ENCODE measurements at regions not wholly inside any gene's neighbourhood (a gene's known extent, or its start where the extent isn't known, plus 50 kb on each side); places are given as distances from the start of the nearest gene placed in this dataset.

DNA sequence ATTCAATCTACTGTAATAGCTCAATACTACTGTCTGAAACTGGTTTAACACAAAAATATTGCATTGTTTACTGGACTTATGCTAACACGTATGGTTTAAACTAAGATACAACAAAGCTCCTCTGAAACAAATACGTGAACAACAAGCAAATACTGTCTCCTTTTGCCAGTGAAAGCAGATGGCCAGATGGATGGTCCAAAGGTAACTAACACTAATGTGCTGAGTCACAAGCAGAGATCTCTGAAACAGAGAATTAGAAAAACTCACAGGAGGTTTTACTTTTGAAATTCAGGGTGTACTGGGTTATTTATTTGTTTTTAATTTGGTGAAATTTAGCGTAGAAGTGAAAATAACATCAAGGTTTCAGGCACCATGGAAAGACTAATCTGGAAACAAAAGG lies 124.3 kb upstream of the SOX4 start:
- no peak for TF ChIP-seq GATA2 (IDR thresholded peaks at IDR 0.05; ENCODE audit: low read depth, low read length)
- no peak for TF ChIP-seq GATA3 (IDR thresholded peaks at IDR 0.05; ENCODE audit: low read depth, low read length)

GRCh38 chr6:21476112-21476511 lies 117.4 kb upstream of the SOX4 start:
- TF ChIP-seq GATA3 (IDR thresholded peaks at IDR 0.05; ENCODE audit: low read depth, low read length): no peak
- TF ChIP-seq GATA2 (IDR thresholded peaks at IDR 0.05; ENCODE audit: low read depth, low read length): no peak

- TF ChIP-seq GATA2 (IDR thresholded peaks at IDR 0.05; ENCODE audit: low read depth, low read length) (peak; percentile 70), GATA3 (IDR thresholded peaks at IDR 0.05; ENCODE audit: low read depth, low read length) (peak; percentile 48; the same call in 1 of the 2 replicates)
These were observed 115.1 kb upstream of the SOX4 start for GRCh38 chr6:21478411-21478810.

- no peak for TF ChIP-seq GATA3 (IDR thresholded peaks at IDR 0.05; ENCODE audit: low read depth, low read length)
- TF ChIP-seq GATA2 (IDR thresholded peaks at IDR 0.05; ENCODE audit: low read depth, low read length): peak; percentile 12; the same call in 1 of the 2 replicates
These were observed 114.5 kb upstream of the SOX4 start for GRCh38 chr6:21478883-21479539.

- no peak for TF ChIP-seq GATA2 (IDR thresholded peaks at IDR 0.05; ENCODE audit: low read depth, low read length)
- no peak for TF ChIP-seq GATA3 (IDR thresholded peaks at IDR 0.05; ENCODE audit: low read depth, low read length)
These were observed 107.4 kb upstream of the SOX4 start for GRCh38 chr6:21486115-21486514.

GRCh38 chr6:21489826-21490225 lies 103.7 kb upstream of the SOX4 start:
- TF ChIP-seq GATA3 (IDR thresholded peaks at IDR 0.05; ENCODE audit: low read depth, low read length): no peak
- TF ChIP-seq GATA2 (IDR thresholded peaks at IDR 0.05; ENCODE audit: low read depth, low read length): no peak

DNA sequence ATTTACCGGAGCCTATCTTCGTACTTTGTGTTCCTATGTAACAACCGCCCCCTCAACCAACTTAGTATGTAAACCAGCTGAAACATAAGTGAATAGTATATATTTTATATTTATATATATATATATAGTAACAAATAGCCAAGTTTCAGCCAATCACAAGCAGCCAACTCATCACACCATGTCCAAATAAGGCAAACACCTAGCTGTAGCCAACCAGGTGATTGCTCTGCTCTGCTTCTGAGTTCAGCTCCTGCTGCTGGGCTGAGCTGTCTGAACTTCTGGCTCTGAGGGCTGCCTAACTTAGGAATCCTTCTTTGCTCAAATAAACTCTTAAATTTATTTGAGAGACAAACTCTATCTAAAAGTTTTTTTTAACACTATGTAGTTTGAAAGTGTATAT lies 101.6 kb upstream of the SOX4 start:
- TF ChIP-seq GATA2 (IDR thresholded peaks at IDR 0.05; ENCODE audit: low read depth, low read length): no peak
- no peak for TF ChIP-seq GATA3 (IDR thresholded peaks at IDR 0.05; ENCODE audit: low read depth, low read length)

DNA sequence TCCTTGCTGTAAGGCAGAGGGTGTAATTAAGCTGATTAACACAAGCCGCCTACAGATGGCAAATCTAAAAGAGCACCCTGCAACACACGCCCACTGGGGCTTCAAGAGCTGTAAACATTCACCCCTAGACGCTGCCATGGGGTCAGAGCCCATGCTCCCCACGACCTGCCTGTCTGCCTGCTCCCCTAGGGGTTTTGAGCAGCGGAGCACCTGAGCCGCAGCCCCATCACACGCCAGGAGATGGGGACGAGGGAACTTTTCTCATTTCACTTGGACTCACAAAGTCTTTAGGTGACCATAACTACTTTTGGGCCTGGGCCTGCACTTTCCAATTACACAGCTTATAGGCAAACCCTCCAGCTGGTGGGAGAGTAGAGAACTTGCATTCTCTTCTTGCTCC lies 99.0 kb upstream of the SOX4 start:
- TF ChIP-seq GATA3 (IDR thresholded peaks at IDR 0.05; ENCODE audit: low read depth, low read length) (no peak), GATA2 (IDR thresholded peaks at IDR 0.05; ENCODE audit: low read depth, low read length) (no peak)

DNA sequence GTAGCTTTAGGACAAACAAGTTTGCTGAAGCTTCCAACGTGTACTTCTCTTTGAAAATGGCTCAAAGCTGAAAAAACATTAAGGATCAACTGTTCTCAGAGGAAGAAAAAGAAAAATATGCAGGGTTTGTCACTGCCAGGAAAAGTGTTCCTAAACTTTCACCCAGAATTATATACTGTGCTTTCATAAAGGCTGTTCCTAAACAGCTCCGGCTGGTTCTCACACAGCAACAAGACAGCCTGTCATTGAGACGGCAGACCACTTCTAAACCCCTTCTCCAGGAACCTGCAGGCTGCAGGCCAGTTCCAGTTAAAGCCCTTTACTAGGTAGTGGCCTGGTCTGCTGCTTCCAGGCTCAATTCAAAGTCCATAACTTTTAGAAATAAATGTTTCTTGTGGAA lies 97.4 kb upstream of the SOX4 start:
- TF ChIP-seq GATA3 (IDR thresholded peaks at IDR 0.05; ENCODE audit: low read depth, low read length): no peak
- TF ChIP-seq GATA2 (IDR thresholded peaks at IDR 0.05; ENCODE audit: low read depth, low read length): no peak

DNA sequence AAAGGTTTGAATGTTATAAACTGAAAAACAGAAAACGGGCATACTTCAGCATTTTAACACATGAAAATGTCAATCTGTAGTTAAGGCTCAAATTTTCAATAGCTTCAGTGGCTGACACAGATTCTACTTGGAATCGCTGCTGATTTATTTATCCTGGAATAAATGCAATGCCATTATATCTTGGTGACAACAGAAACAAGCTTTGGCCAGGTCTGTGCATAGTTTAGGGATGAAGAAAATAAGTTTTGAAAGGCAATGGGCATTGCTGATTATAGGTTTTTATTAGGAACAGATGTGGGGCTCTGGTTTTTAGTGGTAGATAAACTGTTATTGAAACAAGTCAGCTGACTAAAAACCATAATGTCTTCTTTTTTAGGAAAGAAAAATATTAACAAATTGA lies 96.8 kb upstream of the SOX4 start:
- no peak for TF ChIP-seq GATA2 (IDR thresholded peaks at IDR 0.05; ENCODE audit: low read depth, low read length)
- TF ChIP-seq GATA3 (IDR thresholded peaks at IDR 0.05; ENCODE audit: low read depth, low read length): no peak

DNA sequence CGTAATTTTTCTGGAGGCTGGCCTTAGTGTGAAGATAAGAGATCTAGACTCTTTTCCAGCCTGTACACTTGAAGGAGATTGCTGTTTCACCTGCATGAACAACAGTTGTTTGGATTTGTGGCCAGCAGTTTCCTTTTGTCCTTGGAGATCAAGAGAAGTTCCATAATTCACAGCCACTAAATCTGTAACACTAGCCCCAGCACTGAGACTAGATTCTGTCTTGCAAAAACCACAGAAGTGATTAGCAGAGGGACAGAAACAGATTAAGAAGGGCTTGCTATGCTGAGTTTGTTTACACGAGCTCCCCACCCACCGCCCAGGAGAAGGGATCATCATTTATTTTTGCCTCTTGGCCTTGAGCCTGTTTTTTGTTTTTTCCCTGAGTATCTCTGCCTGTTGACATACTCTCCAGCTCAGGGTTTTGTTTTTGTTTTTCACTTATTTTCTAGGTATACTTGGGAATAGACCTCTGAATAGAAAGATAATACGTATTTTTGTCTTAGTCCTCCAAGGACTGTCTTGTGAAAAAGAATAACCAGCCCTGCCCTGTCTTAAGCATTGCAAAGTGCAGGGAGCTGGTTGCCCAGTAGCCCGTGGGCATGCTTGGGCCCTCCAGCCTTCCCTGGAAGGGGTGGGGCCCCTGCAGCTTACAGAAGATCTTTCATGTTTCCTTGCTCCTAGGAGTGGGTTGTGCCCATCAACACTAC lies 93.1 kb upstream of the SOX4 start:
- no peak for TF ChIP-seq GATA3 (IDR thresholded peaks at IDR 0.05; ENCODE audit: low read depth, low read length)
- no peak for TF ChIP-seq GATA2 (IDR thresholded peaks at IDR 0.05; ENCODE audit: low read depth, low read length)

- TF ChIP-seq GATA3 (IDR thresholded peaks at IDR 0.05; ENCODE audit: low read depth, low read length): no peak
These were observed 92.6 kb upstream of the SOX4 start for GRCh38 chr6:21501021-21501354.

- TF ChIP-seq GATA2 (IDR thresholded peaks at IDR 0.05; ENCODE audit: low read depth, low read length) (no peak), GATA3 (IDR thresholded peaks at IDR 0.05; ENCODE audit: low read depth, low read length) (no peak)
These were observed 91.7 kb upstream of the SOX4 start for GRCh38 chr6:21501815-21502214.

- TF ChIP-seq GATA3 (IDR thresholded peaks at IDR 0.05; ENCODE audit: low read depth, low read length) (no peak), GATA2 (IDR thresholded peaks at IDR 0.05; ENCODE audit: low read depth, low read length) (no peak)
These were observed 90.9 kb upstream of the SOX4 start for GRCh38 chr6:21502682-21503081.

DNA sequence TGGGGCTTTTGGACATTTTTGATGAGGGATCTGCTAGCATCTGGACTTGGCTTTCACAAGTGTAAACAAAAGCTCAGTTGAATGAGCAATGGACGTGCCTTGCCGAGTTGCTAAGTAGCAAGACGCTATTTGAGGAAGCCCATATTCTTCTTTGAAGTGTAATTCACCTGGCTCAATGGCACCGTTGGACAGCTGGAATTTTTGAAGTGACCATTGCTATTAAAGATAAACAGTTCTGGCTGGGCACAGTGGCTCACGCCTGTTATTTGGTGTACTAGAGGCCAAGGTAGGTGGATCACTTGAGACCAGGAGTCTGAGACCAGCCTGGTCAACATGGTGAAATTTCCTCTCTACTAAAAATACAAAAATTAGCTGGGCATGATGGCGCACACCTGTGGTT lies 88.8 kb upstream of the SOX4 start:
- TF ChIP-seq GATA3 (IDR thresholded peaks at IDR 0.05; ENCODE audit: low read depth, low read length): no peak
- no peak for TF ChIP-seq GATA2 (IDR thresholded peaks at IDR 0.05; ENCODE audit: low read depth, low read length)

Measured in SH-SY5Y (cell line).